K562 (cell line): ENCODE measurements at regions not wholly inside any gene's neighbourhood (a gene's known extent, or its start where the extent isn't known, plus 50 kb on each side); places are given as distances from the start of the nearest gene placed in this dataset.

Experiments used
- AFF1 ChIP-seq, 2 experiments: fragments of 450-650 bp; IDR thresholded peaks; 2 replicates each; pipeline ENCODE4 v1.6.1; 2018; ENCODE audit warnings: mild to moderate bottlenecking in 2 of 2, low read depth in 1 of 2; ENCODE audit not compliant: partially characterized antibody in 2 of 2
- CBFA2T2 ChIP-seq: fragments of 450-650 bp; conservative IDR thresholded peaks from 2 replicates; pipeline ENCODE4 v1.6.1; 2017; ENCODE audit warnings: mild to moderate bottlenecking
- ETS1 ChIP-seq: conservative IDR thresholded peaks from 2 replicates; pipeline ENCODE4 v1.6.1; 2011; ENCODE audit warnings: low read depth, mild to moderate bottlenecking, low read length; ENCODE audit not compliant: control insufficient read depth
- FOXP1 ChIP-seq: sonication (generic); formaldehyde crosslinking; IDR thresholded peaks from 2 replicates; pipeline ENCODE4 v1.8.0; 2022; ENCODE audit warnings: mild to moderate bottlenecking, missing genetic modification reagents
- GTF2A2 ChIP-seq: IDR thresholded peaks from 2 replicates; pipeline ENCODE4 v1.6.1; 2016; ENCODE audit warnings: mild to moderate bottlenecking, missing genetic modification characterization, missing compliant biosample characterization
- GTF3C2 ChIP-seq: IDR thresholded peaks from 3 replicates; pipeline ENCODE4 v1.6.1; 2011; ENCODE audit warnings: borderline replicate concordance, mild to moderate bottlenecking, moderate library complexity; ENCODE audit not compliant: insufficient read length; ENCODE audit errors: extremely low read depth
- HMBOX1 ChIP-seq: sonication (generic); IDR thresholded peaks from 2 replicates; pipeline ENCODE4 v1.6.1; 2016
- JUNB ChIP-seq: fragments of 450-650 bp; formaldehyde crosslinking; conservative IDR thresholded peaks from 2 replicates; pipeline ENCODE4 v1.4.0; 2020; ENCODE audit warnings: mild to moderate bottlenecking
- MTA3 ChIP-seq: fragments of 450-650 bp; formaldehyde crosslinking; IDR thresholded peaks from 2 replicates; pipeline ENCODE4 v1.6.1; 2017; ENCODE audit warnings: mild to moderate bottlenecking, borderline replicate concordance
- NFIX ChIP-seq: fragments of 250-450 bp; sonication (Bioruptor Pico); IDR thresholded peaks from 2 replicates; pipeline ENCODE4 v1.4.0; 2020; ENCODE audit warnings: low read depth, mild to moderate bottlenecking, moderate library complexity
- NR2F6 ChIP-seq: fragments of 450-650 bp; formaldehyde crosslinking; IDR thresholded peaks from 2 replicates; pipeline ENCODE4 v1.4.0; 2020; ENCODE audit warnings: mild to moderate bottlenecking
- PCBP2 ChIP-seq: fragments of 200-400 bp; formaldehyde crosslinking; IDR thresholded peaks from 2 replicates; pipeline ENCODE4 v1.6.1; 2018; ENCODE audit warnings: low read length, low read depth, mild to moderate bottlenecking, moderate library complexity; ENCODE audit not compliant: poor library complexity, severe bottlenecking
- SREBF2 ChIP-seq: sonication (generic); formaldehyde crosslinking; IDR thresholded peaks from 2 replicates; pipeline ENCODE4 v1.4.0; 2020; ENCODE audit warnings: mild to moderate bottlenecking, missing genetic modification reagents
- XRCC4 ChIP-seq: IDR thresholded peaks from one replicate; pipeline ENCODE4 v1.6.1; 2011; ENCODE audit not compliant: insufficient read depth, insufficient read length; ENCODE audit errors: extremely low read depth
- ZNF124 ChIP-seq: sonication (generic); formaldehyde crosslinking; IDR thresholded peaks from 2 replicates; pipeline ENCODE4 v1.8.1; 2022; ENCODE audit warnings: missing genetic modification reagents
- ZNF143 ChIP-seq: sonication (generic); formaldehyde crosslinking; IDR thresholded peaks from 2 replicates; pipeline ENCODE4 v1.9.0; 2022; ENCODE audit warnings: mild to moderate bottlenecking, missing genetic modification reagents
- ZNF311 ChIP-seq: fragments of 250-450 bp; sonication (Bioruptor Pico); IDR thresholded peaks from 2 replicates; pipeline ENCODE4 v1.4.0; 2020; ENCODE audit warnings: mild to moderate bottlenecking, moderate library complexity
- ZNF347 ChIP-seq: fragments of 450-650 bp; formaldehyde crosslinking; IDR thresholded peaks from 2 replicates; pipeline ENCODE4 v1.4.0; 2020; ENCODE audit warnings: low read depth, mild to moderate bottlenecking, moderate library complexity

GRCh38 chr21:33968080-33968994 lies 52.7 kb upstream of the ATP5PO start (continued):
- TF ChIP-seq GTF3C2 (no peak), HMBOX1 (no peak), SREBF2 (CRISPR knock-in tag) (no peak), ZNF143 (CRISPR knock-in tag) (peak; percentile 94), XRCC4 (no peak), JUNB (CRISPR knock-in tag) (no peak), FOXP1 (CRISPR knock-in tag) (no peak), CBFA2T2 (peak; percentile 72), PCBP2 (no peak), ETS1 (peak; percentile 74; the same call in 1 of the 2 replicates), ZNF347 (no peak), AFF1 (IDR thresholded peaks at IDR 0.05; ENCODE audit: low read depth in 1 of 2, partially characterized antibody in 2 of 2) (peak in 1 of 2 experiments; percentile 83), GTF2A2 (tag) (no peak), MTA3 (peak; percentile 59; the same call in 1 of the 2 replicates), ZNF124 (CRISPR knock-in tag) (no peak), NFIX (CRISPR knock-in tag) (no peak), NR2F6 (CRISPR knock-in tag) (no peak), ZNF311 (CRISPR knock-in tag) (no peak)
